Fibroblast of villous mesenchyme (primary cell): ENCODE measurements at regions not wholly inside any gene's neighbourhood (a gene's known extent, or its start where the extent isn't known, plus 50 kb on each side); places are given as distances from the start of the nearest gene placed in this dataset.

Source experiments
- DNase-seq: peaks from one replicate; pipeline ENCODE4 v3.0.0-alpha.2; 2010; ENCODE audit warnings: low read depth
- H3K4me3 ChIP-seq: 2 replicates; pipeline ENCODE4 v1.5.1; 2011; ENCODE audit warnings: low read depth, mild to moderate bottlenecking, low read length
- TF ChIP-seq, protein P1 (sequence below): IDR thresholded peaks from 2 replicates; pipeline ENCODE4 v1.5.1; 2012; ENCODE audit warnings: low read depth, mild to moderate bottlenecking, low read length; ENCODE audit not compliant: insufficient read depth

DNA sequence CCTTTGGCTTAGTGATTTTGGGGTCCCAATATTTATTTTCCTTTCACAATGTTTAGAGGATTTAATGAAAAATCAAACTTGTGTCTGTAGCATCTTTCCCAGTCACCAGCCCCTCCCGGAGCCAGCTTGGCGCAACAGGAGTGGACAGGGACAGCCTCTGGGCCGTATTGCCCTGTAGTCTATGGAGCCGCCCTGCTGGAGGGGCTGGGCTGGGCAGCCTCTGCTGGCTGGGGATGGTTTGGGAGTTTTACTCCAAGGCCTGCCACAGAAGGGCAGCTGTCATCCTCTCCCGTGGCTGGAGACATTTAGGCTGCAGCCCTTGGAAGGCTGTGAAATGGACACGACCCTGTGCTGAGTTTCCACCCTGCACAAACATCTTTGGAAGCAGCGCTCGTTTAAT, 89.4 kb upstream of the RGMA start:
- no peak for DNase-seq
- H3K4me3 ChIP-seq, result no peak overlapping the region
- TF ChIP-seq, protein P1, sequence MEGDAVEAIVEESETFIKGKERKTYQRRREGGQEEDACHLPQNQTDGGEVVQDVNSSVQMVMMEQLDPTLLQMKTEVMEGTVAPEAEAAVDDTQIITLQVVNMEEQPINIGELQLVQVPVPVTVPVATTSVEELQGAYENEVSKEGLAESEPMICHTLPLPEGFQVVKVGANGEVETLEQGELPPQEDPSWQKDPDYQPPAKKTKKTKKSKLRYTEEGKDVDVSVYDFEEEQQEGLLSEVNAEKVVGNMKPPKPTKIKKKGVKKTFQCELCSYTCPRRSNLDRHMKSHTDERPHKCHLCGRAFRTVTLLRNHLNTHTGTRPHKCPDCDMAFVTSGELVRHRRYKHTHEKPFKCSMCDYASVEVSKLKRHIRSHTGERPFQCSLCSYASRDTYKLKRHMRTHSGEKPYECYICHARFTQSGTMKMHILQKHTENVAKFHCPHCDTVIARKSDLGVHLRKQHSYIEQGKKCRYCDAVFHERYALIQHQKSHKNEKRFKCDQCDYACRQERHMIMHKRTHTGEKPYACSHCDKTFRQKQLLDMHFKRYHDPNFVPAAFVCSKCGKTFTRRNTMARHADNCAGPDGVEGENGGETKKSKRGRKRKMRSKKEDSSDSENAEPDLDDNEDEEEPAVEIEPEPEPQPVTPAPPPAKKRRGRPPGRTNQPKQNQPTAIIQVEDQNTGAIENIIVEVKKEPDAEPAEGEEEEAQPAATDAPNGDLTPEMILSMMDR, result no peak

DNA sequence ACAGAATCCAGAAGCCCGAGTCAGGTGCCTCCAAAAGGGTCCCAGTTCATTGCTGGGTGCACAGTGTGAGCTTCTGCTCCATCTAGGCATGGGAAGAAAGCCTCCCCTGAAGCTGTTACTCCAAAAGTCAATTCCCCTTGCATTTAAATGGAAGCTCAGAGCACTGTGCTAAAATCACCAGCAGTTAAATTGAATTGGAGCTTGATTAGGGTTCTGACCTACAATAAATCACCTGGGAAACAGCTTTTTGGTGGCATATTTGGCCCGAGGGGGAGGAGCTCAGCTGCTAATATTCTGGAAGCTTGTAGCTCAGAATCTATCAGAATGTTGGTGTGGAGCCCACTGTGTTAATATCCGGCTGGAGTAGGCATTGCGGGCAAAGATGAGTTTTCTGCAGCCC, 87.1 kb upstream of the RGMA start:
- TF ChIP-seq, protein P1, result no peak
- H3K4me3 ChIP-seq, result no peak overlapping the region
- DNase-seq, result no peak

DNA sequence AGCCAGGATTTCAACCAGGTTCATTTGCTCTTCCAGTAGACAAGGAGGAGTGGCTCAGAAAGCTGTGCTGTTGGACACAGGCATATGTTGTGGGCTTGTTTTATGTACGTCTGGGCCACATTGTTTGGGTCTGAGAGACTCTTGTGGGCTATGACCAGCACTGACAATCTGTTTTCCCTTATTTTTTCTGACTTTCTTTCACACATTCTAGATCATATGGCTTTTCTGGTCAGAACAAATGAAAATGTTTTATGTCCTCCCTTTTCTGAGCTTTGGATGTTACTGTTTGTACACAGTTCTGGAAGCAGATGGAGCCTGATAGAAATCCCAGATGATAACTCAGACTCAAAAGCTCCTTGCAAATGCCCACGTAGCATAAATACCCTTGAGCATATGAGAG, 85.8 kb upstream of the RGMA start:
- TF ChIP-seq, protein P1, result no peak
- DNase-seq, result no peak
- H3K4me3 ChIP-seq, result no peak overlapping the region

DNA sequence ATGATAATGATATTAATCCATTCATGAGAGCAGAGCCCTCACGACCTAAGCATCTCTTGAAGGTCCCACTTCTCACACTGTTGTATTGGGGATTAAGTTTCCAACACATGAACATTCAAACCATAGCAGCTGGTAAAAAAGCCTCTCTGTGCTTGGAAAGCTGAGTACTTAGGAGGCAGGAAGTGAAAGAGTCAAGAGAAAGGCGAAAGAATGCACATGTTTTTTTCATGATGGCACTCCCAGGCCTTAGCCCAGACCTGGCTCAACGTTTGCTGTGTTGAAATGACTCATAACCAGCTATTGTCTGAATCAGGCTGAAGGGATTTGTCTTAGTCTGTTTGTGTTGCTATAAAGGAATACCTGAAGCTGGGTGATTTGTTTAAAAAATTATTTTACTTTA, 84.4 kb upstream of the RGMA start:
- H3K4me3 ChIP-seq, result no peak overlapping the region
- TF ChIP-seq, protein P1, result no peak
- DNase-seq, result no peak

DNA sequence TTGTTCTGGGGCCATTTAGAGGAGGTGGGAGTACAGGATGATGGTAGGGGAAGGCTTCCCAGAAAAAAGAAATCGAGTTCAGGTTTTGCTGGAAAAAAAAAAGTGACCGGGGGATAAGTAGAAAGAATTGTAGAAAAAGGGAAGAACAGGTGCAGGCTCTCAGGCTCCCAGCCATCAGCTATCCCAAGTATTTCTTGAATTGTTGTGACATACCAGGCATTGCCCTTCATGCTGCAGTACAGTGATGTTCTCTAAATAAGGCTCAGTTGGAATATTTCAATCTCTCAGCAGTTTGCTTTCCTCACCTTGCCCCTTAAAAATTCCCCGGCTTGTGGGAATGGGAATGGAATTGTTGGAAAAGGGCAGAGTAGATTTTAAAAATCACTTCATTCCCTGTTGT, 82.5 kb upstream of the RGMA start:
- TF ChIP-seq, protein P1, result no peak
- no peak overlapping the region for H3K4me3 ChIP-seq
- DNase-seq, result no peak

DNA sequence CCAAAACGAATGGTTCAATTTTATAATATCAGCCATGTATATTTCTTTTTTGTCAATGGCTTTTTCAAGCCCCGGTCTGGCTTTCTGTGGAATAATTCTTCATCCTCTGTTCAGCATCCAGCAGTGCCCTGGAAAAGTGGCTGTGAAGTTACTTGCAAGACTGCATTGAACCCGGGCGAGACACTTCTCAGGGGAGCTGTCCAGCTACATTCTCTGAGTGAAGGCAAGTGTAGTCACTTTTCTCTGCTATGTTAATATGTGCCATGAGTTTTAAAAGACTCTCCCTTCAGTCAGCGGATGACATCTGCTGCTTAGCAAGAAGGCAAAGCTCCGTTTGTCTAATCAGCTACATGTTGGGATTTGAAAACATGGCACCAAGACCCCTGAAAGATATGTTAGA, 81.3 kb upstream of the RGMA start:
- no peak for DNase-seq
- TF ChIP-seq, protein P1, result no peak
- H3K4me3 ChIP-seq, result no peak overlapping the region

DNA sequence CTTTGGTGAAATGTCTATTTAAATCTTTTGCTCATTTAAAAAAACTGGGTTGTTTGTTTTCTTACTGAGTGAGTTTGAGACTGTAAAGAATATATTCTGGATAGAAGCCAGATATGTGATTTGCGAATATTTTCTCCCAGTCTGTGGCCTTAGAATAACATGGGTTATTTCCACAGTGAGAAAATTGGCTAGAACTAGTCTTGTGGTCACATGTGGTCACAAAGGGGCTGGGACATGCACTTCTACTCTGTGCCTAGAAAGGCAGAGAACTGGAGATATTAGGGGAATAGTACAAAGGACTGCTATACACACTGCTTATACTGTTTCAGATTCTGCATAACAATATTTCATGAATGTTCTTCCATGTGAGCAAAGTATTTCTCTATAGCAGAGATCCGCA, 79.9 kb upstream of the RGMA start:
- DNase-seq, result no peak
- no peak overlapping the region for H3K4me3 ChIP-seq
- TF ChIP-seq, protein P1, result no peak
